H9 (cell line): ENCODE measurements at regions not wholly inside any gene's neighbourhood (a gene's known extent, or its start where the extent isn't known, plus 50 kb on each side); places are given as distances from the start of the nearest gene placed in this dataset.

Experiments
- DNase-seq: peaks from one replicate; pipeline ENCODE4 v3.0.0-alpha.2; 2017
- H2AFZ ChIP-seq: one replicate; pipeline ENCODE4 v1.6.1; 2013; ENCODE audit warnings: mild to moderate bottlenecking, low read length, control low read depth, moderate library complexity
- H2AK5ac ChIP-seq: 2 replicates; pipeline ENCODE4 v1.6.1; 2013; ENCODE audit warnings: low read length, control low read depth, mixed read lengths; ENCODE audit not compliant: insufficient read length
- H2BK120ac ChIP-seq: one replicate; pipeline ENCODE4 v1.6.1; 2013; ENCODE audit warnings: low read depth, mild to moderate bottlenecking, low read length, control low read depth, inconsistent platforms; ENCODE audit not compliant: poor library complexity, severe bottlenecking
- H2BK12ac ChIP-seq: 2 replicates; pipeline ENCODE4 v1.6.1; 2013; ENCODE audit warnings: low read length, control low read depth, mixed read lengths, low read depth; ENCODE audit not compliant: insufficient read length
- H2BK15ac ChIP-seq: 2 replicates; pipeline ENCODE4 v1.6.1; 2013; ENCODE audit warnings: low read depth, low read length, control low read depth
- H2BK20ac ChIP-seq: one replicate; pipeline ENCODE4 v1.6.1; 2013; ENCODE audit warnings: low read depth, mild to moderate bottlenecking, low read length, control low read depth, inconsistent platforms; ENCODE audit not compliant: poor library complexity, severe bottlenecking
- H2BK5ac ChIP-seq: 2 replicates; pipeline ENCODE4 v1.6.1; 2013; ENCODE audit warnings: low read length, control low read depth, mixed read lengths; ENCODE audit not compliant: insufficient read length
- H3K14ac ChIP-seq: 2 replicates; pipeline ENCODE4 v1.6.1; 2013; ENCODE audit warnings: low read length, control low read depth; ENCODE audit not compliant: insufficient read depth
- H3K18ac ChIP-seq: 2 replicates; pipeline ENCODE4 v1.6.1; 2013; ENCODE audit warnings: low read depth, mild to moderate bottlenecking, mixed read lengths, low read length, control low read depth; ENCODE audit not compliant: insufficient read length
- H3K23ac ChIP-seq: 2 replicates; pipeline ENCODE4 v1.6.1; 2013; ENCODE audit warnings: low read length, control low read depth, mixed read lengths, low read depth; ENCODE audit not compliant: insufficient read length
- H3K23me2 ChIP-seq: 2 replicates; pipeline ENCODE4 v1.6.1; 2013; ENCODE audit warnings: low read depth, mild to moderate bottlenecking, mixed read lengths, low read length, control low read depth; ENCODE audit not compliant: insufficient read length, poor library complexity, severe bottlenecking
- H3K27ac ChIP-seq: 2 replicates; pipeline ENCODE4 v1.5.1; 2013; ENCODE audit warnings: low read length, control low read depth, mixed read lengths, low read depth; ENCODE audit not compliant: insufficient read length
- H3K27me3 ChIP-seq: 2 replicates; pipeline ENCODE4 v1.6.1; 2013; ENCODE audit warnings: low read length, control low read depth, inconsistent platforms; ENCODE audit not compliant: insufficient read depth
- H3K4ac ChIP-seq: 2 replicates; pipeline ENCODE4 v1.6.1; 2013; ENCODE audit warnings: low read depth, mild to moderate bottlenecking, control low read depth, inconsistent platforms, low read length, moderate library complexity
- H3K4me1 ChIP-seq: 2 replicates; pipeline ENCODE4 v1.6.1; 2013; ENCODE audit warnings: low read length, control low read depth, inconsistent platforms; ENCODE audit not compliant: insufficient read depth
- H3K4me2 ChIP-seq: 2 replicates; pipeline ENCODE4 v1.6.1; 2013; ENCODE audit warnings: low read length, control low read depth, mixed read lengths; ENCODE audit not compliant: insufficient read length, insufficient read depth
- H3K56ac ChIP-seq: 2 replicates; pipeline ENCODE4 v1.6.1; 2013; ENCODE audit warnings: low read depth, mild to moderate bottlenecking, mixed read lengths, low read length, control low read depth; ENCODE audit not compliant: insufficient read length
- H3K79me1 ChIP-seq: 2 replicates; pipeline ENCODE4 v1.6.1; 2013; ENCODE audit warnings: low read depth, mild to moderate bottlenecking, moderate library complexity, low read length, control low read depth, inconsistent platforms; ENCODE audit not compliant: insufficient read depth, poor library complexity, severe bottlenecking
- H3K79me2 ChIP-seq: 2 replicates; pipeline ENCODE4 v1.6.1; 2013; ENCODE audit warnings: low read length, control low read depth, inconsistent platforms; ENCODE audit not compliant: insufficient read depth
- H3K9ac ChIP-seq: 2 replicates; pipeline ENCODE4 v1.6.1; 2013; ENCODE audit warnings: low read length, control low read depth, mixed read lengths; ENCODE audit not compliant: insufficient read length; ENCODE audit errors: extremely low read depth
- H3K9me3 ChIP-seq: one replicate; pipeline ENCODE4 v1.6.1; 2013; ENCODE audit warnings: low read depth, low read length, inconsistent platforms; ENCODE audit not compliant: control insufficient read depth
- H3T11ph ChIP-seq: one replicate; pipeline ENCODE4 v1.6.1; 2013; ENCODE audit warnings: mild to moderate bottlenecking, low read length, control low read depth, inconsistent platforms
- H4K20me1 ChIP-seq: one replicate; pipeline ENCODE4 v1.6.1; 2013; ENCODE audit not compliant: control insufficient read depth, insufficient read length, insufficient read depth
- H4K5ac ChIP-seq: 2 replicates; pipeline ENCODE4 v1.6.1; 2013; ENCODE audit warnings: low read depth, mild to moderate bottlenecking, mixed read lengths, low read length, control low read depth; ENCODE audit not compliant: insufficient read length
- H4K8ac ChIP-seq: replicated peaks from 2 replicates; pipeline ENCODE4 v1.6.1; 2013; ENCODE audit warnings: low read length, control low read depth, mixed read lengths, low read depth; ENCODE audit not compliant: insufficient read length
- H4K91ac ChIP-seq: 2 replicates; pipeline ENCODE4 v1.6.1; 2013; ENCODE audit warnings: low read depth, mild to moderate bottlenecking, moderate library complexity, mixed read lengths, low read length, control low read depth; ENCODE audit not compliant: insufficient read length
- H3K27ac Mint-ChIP-seq, 3 experiments: 2 replicates in 2 of 3; 3 replicates in 1 of 3; pipeline ENCODE4 v1.8.0; 2020 to 2021; ENCODE audit warnings: mixed read lengths in 3 of 3, mild to moderate bottlenecking in 1 of 3, moderate library complexity in 1 of 3
- H3K27me3 Mint-ChIP-seq: 2 replicates; pipeline ENCODE4 v1.8.0; 2021; ENCODE audit warnings: low read depth, mild to moderate bottlenecking, moderate library complexity, mixed read lengths
- H3K36me3 Mint-ChIP-seq, 3 experiments: 2 replicates in 2 of 3; 3 replicates in 1 of 3; pipeline ENCODE4 v1.8.0; 2020 to 2021; ENCODE audit warnings: low read depth in 3 of 3, mixed read lengths in 3 of 3; ENCODE audit not compliant: insufficient read depth in 1 of 3
- H3K4me1 Mint-ChIP-seq, 2 experiments: 2 replicates each; pipeline ENCODE4 v1.8.0; 2020; ENCODE audit warnings: mixed read lengths in 2 of 2
- H3K4me3 Mint-ChIP-seq, 2 experiments: 2 replicates in 1 of 2; 3 replicates in 1 of 2; pipeline ENCODE4 v1.8.0; 2020 to 2021; ENCODE audit warnings: mild to moderate bottlenecking in 2 of 2, mixed read lengths in 2 of 2, moderate library complexity in 1 of 2
- H3K9me3 Mint-ChIP-seq, 2 experiments: 2 replicates in 1 of 2; 3 replicates in 1 of 2; pipeline ENCODE4 v1.8.0; 2020; ENCODE audit warnings: mild to moderate bottlenecking in 2 of 2, mixed read lengths in 2 of 2, moderate library complexity in 1 of 2
- CTCF ChIP-seq: fragments of 200-600 bp; sonication (generic); conservative IDR thresholded peaks from 3 replicates; pipeline ENCODE4 v1.8.0; 2021; ENCODE audit warnings: antibody characterized with exemption, mild to moderate bottlenecking

DNA sequence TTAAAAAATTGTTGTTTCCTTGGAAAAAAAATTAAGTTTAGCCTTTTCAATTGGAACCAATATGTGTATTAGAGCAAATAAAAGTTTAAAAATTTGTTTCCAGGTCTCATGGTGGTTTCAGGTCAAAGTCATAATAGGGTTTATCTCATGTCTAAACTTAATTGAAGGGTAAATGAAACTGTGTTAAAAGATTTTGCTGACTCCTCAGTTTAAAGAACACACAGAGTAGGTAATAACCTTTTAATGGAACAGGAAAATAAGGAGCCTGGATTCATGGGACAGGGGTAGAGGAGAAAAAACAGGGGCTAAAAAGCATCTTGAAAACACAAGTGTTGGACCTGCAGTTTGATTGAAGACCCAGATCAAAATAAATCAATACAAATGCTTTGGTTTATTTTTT lies 190.6 kb downstream of the MFSD1 start:
- H3K4me2 ChIP-seq, result no peak overlapping the region
- H3K23me2 ChIP-seq, result no peaks in the 10 kb centered on the region
- no peak overlapping the region for H2AFZ ChIP-seq
- no peak for TF ChIP-seq CTCF
- no peak overlapping the region for H2BK120ac ChIP-seq
- no peaks in the 10 kb centered on the region for H3K9me3 ChIP-seq
- no peak overlapping the region for H2BK15ac ChIP-seq
- H4K8ac ChIP-seq, result no peak overlapping the region
- no peak overlapping the region for H3K27ac ChIP-seq
- no peak for DNase-seq
- H3K23ac ChIP-seq, result no peak overlapping the region
- peaks cover 3% of the 10 kb centered on the region; the same call in 1 of the 2 replicates for H3K4me1 ChIP-seq
- H3K4me1 Mint-ChIP-seq, result peaks cover 14 to 17% of the 10 kb centered on the region in 2 experiments
- H3K14ac ChIP-seq, result no peak overlapping the region
- H3K27me3 ChIP-seq, result no peaks in the 10 kb centered on the region
- no peak overlapping the region for H4K91ac ChIP-seq
- H3K79me1 ChIP-seq, result no peaks in the 10 kb centered on the region
- H2BK12ac ChIP-seq, result no peak overlapping the region
- H3K9me3 Mint-ChIP-seq, result peaks cover 3 to 13% of the 10 kb centered on the region in 2 experiments; a peak in 4 of 5 replicates
- no peak overlapping the region for H2AK5ac ChIP-seq
- H3K56ac ChIP-seq, result no peak overlapping the region
- no peaks in the 10 kb centered on the region for H3K79me2 ChIP-seq
- H3K18ac ChIP-seq, result no peak overlapping the region
- peaks cover 0 to 11% (median 0%) of the 10 kb centered on the region in 3 experiments; a peak in 1 of 7 replicates for H3K36me3 Mint-ChIP-seq
- no peak overlapping the region for H3K4me3 Mint-ChIP-seq
- no peak overlapping the region for H2BK20ac ChIP-seq
- H3K4ac ChIP-seq, result no peak overlapping the region
- H4K20me1 ChIP-seq, result no peaks in the 10 kb centered on the region
- no peak overlapping the region for H3K9ac ChIP-seq
- no peak overlapping the region for H2BK5ac ChIP-seq
- H3K27ac Mint-ChIP-seq, result no peak overlapping the region
- H3T11ph ChIP-seq, result no peak overlapping the region
- H3K27me3 Mint-ChIP-seq, result no peaks in the 10 kb centered on the region; the same call in 1 of the 2 replicates
- H4K5ac ChIP-seq, result no peak overlapping the region
